HG02973 (cell line): ENCODE measurements at regions not wholly inside any gene's neighbourhood (a gene's known extent, or its start where the extent isn't known, plus 50 kb on each side); places are given as distances from the start of the nearest gene placed in this dataset.

ENCODE experiments used
- ATAC-seq: cut with Tn5 transposase; IDR thresholded peaks from one replicate; pipeline ENCODE4 v1.9.1; 2021; ENCODE audit warnings: moderate library complexity; ENCODE audit not compliant: unreplicated experiment

DNA sequence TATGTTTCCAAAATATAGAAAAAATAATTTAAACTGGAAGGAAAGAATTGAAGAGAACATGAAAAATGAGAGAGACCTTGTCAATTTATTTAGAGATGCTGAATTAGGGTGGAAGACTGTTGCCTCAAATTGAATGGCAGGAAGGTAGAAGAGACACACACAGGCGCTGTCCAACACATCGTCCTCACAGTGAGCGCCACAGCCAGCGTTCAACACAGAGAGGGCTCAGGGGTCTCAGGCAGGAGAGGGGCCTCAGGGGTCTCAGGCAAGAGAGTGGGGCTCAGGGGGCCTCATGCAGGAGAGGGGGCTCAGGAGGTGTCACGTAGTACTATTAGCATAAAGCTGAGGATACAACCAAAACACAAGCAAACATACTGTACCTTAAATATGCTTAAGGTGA is 65.7 kb downstream of the TMEM18 start:
- ATAC-seq = no peak

DNA sequence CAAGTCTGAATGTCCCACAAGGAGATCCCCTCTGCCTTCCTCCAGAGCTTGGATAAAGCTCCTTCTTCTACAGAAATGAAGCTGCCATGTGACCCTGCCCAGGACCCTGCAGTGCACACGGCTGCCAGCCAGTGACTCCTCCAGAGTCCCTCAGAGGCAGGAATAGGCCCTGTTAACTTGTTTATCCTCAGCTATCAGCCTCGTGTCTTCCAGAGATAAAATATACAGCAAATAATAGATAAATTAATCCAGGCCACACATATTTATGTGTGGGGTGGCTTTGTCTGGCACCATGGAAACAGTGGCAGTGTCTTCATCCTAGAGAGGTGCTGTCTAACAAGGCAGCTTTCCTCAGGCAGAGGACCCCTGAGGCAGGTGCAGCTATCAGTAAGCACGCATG is 66.7 kb downstream of the TMEM18 start:
- ATAC-seq = no peak

DNA sequence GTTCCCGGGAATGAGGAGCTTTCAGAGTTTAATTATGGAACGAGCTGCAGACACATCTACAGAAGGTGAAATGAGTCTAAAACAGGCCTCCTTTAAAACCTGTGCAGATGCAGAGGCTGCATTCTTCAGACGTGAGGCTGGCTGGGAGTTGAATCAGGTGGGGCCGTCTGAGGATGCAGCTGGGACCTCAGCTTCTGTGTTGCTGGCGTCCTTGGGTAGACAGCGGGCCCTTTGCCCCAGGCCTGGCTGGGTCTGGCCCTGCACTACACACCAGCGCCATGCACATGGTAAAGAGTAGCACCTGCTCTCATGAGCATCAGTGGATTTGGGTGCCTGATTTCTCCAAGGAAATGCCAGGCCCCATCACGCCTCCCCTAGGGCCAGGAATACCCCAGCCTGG is 67.3 kb downstream of the TMEM18 start:
- ATAC-seq = no peak

DNA sequence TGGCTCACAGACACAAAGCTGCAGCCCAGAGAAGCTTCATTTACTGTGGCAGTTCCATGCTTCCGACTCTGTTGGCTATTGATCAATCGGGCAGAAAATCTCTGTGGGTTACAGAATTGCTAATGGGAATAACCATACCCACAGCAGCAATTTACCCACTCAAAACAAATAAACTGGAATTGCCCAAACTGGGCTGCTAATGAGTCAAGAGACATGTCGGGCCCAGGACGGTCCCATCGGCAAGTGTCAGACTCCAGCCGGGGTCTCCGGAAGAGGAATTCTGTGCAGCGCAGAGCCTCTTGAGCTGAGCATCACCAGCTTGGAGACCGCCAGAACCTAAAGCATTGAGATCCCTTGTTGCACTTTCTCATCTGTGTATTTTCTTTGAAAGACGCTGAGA is 67.8 kb downstream of the TMEM18 start:
- ATAC-seq = no peak

DNA sequence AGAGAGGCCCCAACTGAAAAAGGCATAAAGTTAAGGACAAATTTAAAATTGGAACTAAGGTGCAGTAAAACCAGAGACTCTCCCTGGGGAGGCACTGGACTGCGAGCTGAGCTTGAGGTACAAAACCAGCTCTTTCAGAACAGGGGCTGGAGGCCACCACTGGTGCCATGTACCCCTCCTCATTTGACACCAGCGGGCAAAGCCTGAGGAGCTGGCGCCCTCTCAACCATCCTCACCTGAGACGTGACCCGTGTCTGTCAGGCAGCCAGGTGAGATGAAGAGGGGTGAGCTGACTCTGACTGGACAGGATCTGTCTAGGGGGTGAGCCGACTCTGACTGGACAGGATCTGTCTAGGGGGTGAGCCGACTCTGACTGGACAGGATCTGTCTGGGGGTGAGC is 68.5 kb downstream of the TMEM18 start:
- no peak for ATAC-seq

DNA sequence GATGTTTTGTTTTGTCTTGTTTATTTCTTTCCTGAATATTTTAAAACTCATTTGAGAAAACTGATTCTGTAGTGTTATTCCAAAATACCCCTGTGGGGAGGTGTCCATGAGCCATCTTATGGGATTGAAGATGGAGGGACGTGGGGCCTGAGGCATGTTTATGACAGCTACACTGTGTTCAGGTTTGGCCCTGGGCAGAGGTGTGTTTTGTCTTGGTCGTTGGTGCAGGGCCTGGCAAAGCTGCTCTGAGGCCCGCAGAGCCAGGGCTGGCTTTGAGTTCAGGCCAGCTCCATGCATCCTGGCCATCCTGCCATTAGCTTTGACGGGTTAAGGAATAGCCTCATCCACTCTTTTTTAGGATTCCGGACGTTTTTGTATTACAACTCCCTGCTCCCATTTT is 68.9 kb downstream of the TMEM18 start:
- no peak for ATAC-seq

DNA sequence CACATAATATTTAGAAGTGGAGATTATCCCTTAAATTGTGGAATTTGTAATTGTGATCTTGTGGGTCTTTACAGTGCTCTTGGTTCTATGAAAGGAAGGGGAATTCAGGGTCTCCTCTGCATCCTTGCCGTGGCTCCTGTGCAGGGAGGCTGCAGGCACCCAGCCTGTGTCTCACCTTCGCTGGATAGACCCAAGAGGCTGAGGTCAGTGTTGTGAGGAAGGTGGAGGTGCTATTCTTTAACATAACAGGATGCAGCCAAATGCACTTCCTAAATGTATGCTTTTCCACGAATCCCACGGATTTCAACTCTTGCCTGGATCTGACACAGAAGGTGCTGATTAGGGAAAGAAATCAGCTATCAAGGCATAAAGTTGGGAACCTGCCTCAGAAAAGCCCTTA is 69.5 kb downstream of the TMEM18 start:
- ATAC-seq = no peak

DNA sequence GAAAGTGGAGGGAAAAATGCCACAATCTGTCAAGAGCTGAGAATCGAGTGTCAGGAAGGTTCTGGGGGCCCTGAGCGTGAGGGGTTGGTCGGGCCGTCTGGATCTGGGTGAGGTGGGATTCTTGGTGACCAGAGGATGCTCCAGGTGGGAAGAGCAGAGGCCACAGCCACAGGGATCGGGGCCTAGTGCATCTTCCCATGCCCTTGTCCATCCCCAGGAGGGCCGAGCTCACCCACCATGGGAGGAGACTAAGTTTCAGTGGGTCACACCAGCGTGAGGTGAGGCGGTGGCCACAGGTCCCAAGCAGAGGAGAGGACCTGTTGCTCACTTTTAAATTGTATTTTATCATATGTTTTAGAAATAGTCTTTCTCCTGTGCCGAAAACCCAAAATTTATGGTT is 70.0 kb downstream of the TMEM18 start:
- ATAC-seq = no peak

DNA sequence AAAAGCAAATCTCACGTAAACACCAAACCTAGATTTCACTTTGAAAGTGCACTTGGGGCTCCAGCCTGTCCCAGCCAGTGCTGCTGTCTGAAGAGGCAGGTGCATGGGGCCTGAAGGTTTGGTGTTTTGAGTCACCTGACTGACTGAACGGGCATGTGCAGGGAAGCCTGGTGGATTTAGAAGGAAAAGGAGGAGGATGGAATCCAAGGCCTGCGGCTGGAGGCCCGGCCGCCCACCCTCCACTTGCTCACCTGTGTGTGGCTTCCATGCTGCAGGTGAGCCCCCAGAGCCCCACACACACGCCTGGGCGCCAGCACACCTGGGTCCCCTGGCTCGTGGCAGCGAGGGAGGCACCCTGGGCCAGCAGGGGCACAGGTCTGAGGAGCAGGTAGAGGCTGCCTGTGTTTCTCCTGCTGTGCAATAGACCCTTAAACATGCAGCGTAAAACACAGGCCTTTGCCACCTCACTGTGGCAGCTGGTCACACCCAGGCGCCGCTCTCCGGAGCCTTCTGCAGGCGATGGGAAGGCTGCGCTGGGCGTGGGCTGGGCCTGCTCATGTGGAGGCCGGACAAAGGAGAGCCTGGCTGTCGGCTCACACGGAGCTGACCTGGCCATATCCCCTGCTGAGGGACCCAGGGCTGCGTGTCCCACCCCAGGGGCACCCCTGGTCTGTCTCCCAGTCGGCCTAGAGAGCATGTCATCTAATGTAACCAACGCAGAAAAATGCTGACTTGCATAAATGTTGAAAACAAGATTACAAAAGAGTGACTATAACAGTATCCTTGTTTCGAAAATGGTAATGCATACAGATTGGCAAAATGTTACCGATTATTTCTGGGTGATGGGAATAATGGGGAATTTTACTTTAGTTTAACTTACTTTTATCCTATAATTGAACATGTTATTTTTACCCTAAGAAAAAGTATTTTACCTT is 71.3 kb downstream of the TMEM18 start:
- ATAC-seq = no peak

DNA sequence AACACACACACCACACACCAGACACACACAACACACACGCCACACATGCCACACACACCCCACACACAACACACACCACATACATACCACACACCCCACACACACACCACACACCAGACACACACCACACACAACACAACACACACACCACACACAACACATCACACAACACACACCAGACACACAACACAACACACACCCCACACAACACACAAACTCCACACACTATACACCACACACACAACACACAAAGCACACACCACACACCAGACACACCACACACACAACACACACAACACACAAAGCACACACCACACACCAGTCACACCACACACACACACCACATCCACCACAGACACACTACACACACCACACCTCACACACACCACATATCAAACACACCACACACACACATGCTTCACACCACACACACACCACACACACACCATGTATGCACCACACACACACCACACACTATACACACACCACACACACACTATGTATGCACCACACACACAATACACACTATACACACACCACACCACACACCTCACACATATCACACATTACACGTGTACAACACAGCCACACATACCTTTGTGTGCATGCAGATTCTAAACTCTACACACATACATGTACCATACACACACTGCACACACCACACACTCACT is 72.2 kb downstream of the TMEM18 start:
- no peak for ATAC-seq

DNA sequence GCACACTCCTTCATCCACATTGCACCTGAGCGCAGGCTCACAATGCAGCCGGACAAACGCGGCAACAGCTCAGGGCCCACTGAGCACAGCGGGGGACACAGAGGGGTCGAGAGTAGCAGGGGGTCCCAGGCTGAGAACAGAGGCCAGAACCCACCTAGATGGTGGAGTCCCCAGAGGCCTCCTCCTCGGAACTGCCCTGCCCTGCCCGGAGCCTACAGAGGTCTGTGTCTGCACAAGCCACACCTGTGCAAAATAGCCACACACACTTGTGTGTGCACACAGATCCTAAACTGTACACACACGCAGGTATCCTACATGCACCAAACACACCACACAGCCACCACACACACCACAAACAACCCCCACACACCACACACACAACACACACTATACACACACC is 72.8 kb downstream of the TMEM18 start:
- no peak for ATAC-seq

DNA sequence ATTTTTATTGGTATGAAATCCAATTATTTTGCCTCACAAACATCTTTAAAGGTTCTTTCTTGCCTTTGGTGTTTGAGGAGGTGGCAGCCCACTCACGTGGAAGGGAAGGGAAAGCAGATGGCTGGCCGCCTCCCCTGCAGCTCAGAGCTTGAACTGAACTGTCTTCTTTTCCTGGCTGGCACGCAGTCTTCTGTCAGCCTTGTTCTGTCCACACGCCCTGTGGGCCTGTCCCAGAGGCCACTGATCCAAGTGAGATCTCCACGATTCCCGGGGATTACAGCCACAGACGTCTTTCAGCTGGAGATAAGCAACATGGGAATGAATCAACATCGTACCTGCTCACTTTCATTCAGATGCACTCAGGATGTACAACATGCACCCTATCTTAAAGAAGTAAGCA is 73.3 kb downstream of the TMEM18 start:
- ATAC-seq = no peak

DNA sequence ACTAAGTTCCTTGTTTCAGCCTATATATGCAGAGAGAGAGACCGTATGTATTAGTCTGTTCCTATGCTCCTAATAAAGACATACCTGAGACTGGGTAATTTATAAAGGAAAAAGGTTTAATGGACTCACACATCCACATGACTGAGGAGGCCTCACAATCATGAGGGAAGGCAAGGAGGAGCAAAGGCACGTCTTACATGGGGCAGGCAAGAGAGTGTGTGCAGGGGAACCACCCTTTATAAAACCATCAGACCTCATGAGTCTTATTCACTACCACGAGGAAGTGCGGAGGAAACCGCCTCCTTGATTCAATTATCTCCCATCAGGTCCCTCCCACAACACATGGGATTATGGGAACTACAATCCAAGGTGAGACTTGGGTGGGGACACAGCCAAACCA is 73.8 kb downstream of the TMEM18 start:
- no peak for ATAC-seq

DNA sequence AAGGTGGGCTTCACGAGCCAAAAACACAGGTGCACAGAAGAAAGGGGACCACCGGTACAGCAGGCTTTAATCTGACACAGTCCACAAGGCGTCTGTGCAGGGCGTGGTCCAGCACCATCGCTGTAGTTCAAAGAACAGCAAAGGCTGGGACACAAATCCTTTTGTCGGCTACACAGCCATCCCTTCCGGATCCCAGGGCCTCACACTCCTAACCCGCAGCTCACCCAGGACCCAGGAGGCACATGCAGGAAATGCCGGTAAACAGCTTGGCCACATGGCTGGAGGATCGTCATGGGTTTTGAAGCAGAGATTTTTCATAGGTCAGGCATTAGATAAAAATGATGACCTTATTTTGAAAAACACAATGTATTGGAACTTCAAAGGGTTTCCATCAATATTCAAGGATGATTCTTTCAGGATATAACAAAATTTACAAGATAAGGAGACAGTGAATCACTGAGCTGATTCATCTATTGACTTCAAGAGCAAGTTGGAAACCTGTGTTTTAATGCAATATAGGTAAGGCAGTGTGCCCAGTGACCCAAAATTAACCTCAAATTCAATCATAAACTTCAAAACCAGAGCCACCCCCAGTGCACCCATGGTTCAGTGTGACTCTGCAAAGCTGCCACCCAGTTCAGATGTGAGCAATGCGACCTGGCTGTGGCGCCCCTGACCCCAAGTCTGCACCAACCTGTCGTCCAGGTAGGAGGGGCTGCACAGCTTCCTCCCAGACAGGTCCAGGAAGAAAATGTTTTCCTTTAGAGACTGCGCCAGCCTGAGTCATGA is 74.4 kb downstream of the TMEM18 start:
- no peak for ATAC-seq

DNA sequence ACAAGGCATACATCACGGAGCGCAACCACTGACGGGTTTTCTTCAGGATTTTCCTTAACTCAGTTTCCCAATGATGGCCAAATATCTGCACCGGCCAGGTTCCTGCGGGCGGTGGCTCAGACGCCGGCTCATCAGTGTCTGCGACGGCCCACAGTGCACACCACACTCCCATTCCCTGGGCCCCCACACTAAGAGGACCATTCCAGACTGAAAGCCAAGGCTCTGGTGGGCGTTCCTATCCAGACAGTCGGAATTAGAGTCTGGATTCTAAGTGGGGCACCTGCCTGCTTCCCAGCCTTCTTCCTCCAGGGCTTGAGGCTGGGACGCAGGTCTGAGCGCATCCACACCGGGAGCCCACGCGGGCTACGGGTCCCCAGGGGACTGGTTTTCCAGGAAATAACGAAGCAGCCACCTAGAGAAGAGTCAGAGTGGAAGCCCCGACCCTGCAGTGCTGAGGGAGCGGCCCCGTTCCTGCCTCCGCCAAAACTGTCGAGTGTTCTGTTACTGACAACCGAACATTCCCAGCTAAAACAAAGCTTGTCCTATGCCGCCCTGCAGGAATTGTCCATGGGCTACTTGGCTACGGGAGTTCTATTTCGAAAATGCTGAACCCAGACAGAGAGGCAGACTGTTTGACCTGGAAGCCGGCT is 75.3 kb downstream of the TMEM18 start:
- no peak for ATAC-seq

DNA sequence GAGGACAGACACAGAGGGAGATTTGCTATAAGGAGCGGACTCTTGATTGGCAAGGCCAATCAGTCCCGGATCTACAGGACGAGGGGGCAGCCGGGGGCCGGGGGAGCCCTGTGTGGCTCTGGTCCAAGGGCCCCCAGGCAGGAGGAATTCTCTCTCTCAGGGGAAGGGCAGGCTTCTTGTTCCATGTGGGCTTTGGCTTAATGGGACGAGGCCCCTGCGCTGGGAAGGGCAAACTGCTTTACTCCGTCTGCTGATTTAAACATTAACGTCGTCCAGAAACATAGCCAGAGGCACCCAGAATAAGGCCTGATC is 75.9 kb downstream of the TMEM18 start:
- ATAC-seq = no peak

DNA sequence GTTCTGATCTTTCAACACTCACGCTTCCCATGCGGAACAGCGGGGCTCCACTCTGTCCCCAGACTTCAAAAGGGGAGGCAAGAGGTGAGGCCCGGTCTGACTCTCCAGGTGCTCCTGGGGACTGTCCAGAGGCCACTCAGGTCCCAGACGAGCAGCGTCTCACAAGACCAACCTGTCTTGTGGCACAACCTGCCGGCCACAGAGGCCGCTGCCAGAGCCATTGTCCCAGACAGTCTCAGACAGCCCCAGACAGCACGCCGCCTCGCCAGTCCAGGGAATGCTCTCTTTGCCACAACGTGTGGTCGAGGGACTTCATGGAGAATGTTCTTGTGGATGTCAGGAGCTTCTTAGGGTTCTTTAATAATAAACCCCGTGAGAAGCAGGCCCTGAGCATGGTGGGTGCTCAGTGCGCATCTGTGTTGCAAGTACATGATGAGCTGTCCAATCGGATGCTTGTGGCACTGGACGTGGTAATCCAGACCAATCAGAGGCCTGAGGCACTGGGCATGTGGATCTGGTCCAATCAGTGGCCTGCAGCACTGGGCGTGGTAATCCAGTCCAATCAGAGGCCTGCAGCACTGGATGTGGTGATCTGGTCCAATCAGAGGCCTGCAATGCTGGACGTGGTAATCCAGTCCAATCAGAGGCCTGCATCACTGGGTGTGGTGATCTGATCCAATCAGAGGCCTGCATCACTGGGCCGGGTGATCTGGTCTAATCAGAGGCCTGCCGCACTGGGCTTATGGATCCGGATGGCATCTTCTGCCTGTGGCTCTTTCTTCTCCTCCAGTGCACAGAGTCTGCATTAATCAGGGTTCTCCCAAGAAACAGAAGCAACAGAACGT is 76.4 kb downstream of the TMEM18 start:
- ATAC-seq = no peak

DNA sequence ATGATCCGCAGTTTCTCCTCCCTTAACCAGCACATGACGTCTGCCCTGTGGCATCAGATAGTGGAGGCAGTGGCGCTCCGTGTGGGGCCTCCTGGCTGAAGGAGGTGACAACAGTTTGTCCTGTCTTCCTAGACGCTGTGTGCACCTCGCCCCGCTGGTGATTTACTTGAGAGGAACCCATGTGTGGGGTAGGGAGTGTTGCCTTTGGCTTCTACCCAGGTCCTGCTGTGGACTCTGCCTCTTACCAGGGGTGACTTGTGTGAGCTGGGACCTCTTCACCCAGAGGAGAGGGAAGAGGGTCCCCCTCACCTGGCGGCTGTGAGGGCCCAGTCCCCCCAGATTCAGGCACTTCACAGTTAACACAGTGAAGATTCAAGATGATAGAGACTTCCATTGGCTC is 77.6 kb downstream of the TMEM18 start:
- ATAC-seq = no peak

DNA sequence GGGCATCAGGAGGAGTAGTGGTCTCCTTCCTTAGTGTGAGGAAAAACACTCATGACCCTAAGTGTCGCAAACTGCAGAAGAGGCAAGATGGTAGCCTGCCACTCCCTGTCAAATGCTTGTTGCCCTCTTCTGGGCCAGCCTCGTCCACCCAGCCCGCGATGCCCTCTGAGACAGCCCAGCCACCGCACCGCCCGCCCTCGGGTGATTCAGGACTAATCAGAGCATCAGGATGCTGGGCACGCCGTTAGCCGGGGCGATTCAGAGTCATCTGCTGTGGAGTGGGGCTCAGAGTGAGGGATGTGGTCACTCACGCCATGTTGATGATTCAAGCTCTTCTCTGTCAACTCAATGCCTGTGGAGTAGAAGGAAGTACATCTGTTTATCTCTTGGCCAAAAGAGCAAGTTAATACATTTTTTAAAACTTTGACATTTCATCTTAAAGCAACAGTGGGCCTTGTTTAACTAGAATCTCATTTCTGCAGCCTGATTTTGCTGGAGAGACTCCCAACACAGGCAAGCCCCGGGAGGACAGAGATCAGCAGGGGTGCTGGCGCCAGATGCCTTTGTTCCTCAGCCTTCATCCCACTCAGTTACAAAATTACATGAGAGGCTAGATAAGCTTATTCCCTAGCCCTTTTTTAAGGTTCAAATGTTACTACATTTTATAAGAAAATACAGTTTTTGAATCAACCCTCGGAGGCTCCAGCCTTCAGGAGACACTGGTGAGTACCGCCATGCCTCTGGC is 79.0 kb downstream of the TMEM18 start:
- ATAC-seq = no peak
